ENCODE measurements at regions not wholly inside any gene's neighbourhood (a gene's known extent, or its start where the extent isn't known, plus 50 kb on each side); places are given as distances from the start of the nearest gene placed in this dataset.

DNA sequence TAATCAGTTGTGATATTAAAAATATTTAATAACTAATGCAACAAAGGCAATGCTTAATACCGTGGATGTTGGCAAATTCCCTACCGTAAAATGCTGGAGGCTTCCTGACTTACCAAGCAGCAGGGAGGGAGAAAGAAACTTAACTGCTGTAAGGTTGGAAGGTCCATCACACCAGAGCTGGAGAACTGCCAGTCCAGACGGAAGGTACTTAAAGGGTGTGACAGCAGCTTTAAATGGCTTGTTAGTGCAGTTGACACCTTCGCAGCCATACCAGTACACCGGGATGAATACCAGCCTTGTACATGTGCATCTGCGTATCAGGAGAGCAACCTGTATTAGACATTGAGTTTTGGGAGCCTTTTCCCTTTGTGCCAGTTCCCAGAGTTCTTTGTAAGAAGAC, 269.5 kb upstream of the NCAM2 start:
- H3K4me3 Mint-ChIP-seq = no peak overlapping the region
- DNase-seq (no peak), ATAC-seq (no peak)
- intact Hi-C loops (cut with DNase I, micrococcal nuclease) = no loop called here
- POLR2A ChIA-PET = no interaction called here
- no peaks in the 10 kb centered on the region for H3K27me3 Mint-ChIP-seq
- H3K36me3 Mint-ChIP-seq (ENCODE audit: low read depth) = no peaks in the 10 kb centered on the region
- CTCF ChIA-PET = no interaction called here
- no peak overlapping the region for H3K27ac Mint-ChIP-seq
- H3K9me3 Mint-ChIP-seq (ENCODE audit: low read depth) = peaks cover 1% of the 10 kb centered on the region
- no peaks in the 10 kb centered on the region for H3K4me1 Mint-ChIP-seq

DNA sequence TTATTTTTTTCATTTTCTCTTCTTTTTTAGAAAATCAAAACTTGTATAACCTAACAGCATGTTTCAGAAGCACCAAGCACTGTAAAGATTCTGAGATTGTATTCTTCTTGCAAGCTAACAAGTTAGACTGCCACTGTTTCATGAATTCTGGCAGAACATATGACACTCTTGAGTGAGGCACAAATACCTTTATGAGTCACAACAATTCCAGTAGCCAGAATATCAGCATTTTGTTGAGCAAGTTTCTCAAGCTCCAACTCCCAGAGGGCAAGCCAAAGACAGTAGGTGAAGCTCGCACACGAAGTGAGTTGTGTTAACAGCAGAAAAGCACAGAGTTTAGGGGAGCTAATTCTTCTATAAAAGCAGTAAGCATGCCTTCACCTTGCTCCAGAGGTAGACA, 268.8 kb upstream of the NCAM2 start:
- no peak overlapping the region for H3K27ac Mint-ChIP-seq
- peaks cover 1% of the 10 kb centered on the region for H3K9me3 Mint-ChIP-seq (ENCODE audit: low read depth)
- no peaks in the 10 kb centered on the region for H3K27me3 Mint-ChIP-seq
- no peak overlapping the region for H3K4me3 Mint-ChIP-seq
- POLR2A ChIA-PET = no interaction called here
- ATAC-seq (no peak), DNase-seq (no peak)
- intact Hi-C loops (cut with DNase I, micrococcal nuclease) = no loop called here
- no peaks in the 10 kb centered on the region for H3K36me3 Mint-ChIP-seq (ENCODE audit: low read depth)
- H3K4me1 Mint-ChIP-seq = no peaks in the 10 kb centered on the region
- CTCF ChIA-PET = no interaction called here

DNA sequence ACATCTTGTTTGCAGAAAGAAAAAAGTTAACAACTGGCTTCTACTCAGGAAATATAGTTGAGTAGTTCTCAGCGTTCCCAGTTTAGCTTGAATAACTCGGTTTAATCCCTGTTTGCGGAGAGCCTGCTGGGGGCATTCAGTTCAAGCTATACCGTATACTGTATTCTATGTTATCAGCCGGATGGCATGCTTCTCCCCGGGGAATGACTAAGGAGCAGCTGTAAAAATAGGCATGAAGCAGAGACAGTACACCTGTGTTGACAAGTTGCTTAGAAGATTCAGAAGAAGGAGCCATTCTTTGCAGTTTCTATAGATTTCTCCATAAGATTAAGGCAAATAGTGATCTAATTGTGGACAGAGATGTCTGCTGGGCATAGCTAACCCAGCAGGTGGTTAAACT, 267.8 kb upstream of the NCAM2 start:
- H3K27ac Mint-ChIP-seq = no peak overlapping the region
- CTCF ChIA-PET = no interaction called here
- DNase-seq (no peak), ATAC-seq (no peak)
- no peak overlapping the region for H3K4me3 Mint-ChIP-seq
- peaks cover 1% of the 10 kb centered on the region for H3K9me3 Mint-ChIP-seq (ENCODE audit: low read depth)
- no peaks in the 10 kb centered on the region for H3K4me1 Mint-ChIP-seq
- POLR2A ChIA-PET = no interaction called here
- H3K36me3 Mint-ChIP-seq (ENCODE audit: low read depth) = no peaks in the 10 kb centered on the region
- H3K27me3 Mint-ChIP-seq = no peaks in the 10 kb centered on the region
- intact Hi-C loops (cut with DNase I, micrococcal nuclease) = no loop called here

DNA sequence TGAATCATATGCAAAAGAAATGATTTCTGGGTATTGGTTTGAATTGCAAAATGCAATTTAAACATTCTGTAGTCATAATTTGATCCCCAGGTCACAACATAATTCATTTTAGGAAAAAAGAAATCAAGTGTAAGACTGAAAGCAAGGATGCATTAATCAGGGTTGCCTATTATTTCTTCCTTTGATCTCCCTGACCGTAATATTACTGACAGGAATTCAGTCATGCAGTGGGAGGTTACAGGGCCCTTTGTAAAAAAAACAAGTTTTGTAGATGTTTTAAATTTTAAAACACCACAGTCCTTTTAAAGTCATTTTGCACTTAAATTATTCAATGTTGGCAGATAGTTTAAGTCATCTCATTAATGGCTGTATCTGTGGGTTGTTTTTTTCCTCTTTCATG, 263.0 kb upstream of the NCAM2 start:
- intact Hi-C loops (cut with DNase I, micrococcal nuclease) = no loop called here
- Mint-ChIP-seq H3K4me3 (no peak overlapping the region), H3K36me3 (ENCODE audit: low read depth) (no peaks in the 10 kb centered on the region), H3K27me3 (no peaks in the 10 kb centered on the region), H3K9me3 (ENCODE audit: low read depth) (peaks cover 11% of the 10 kb centered on the region), H3K4me1 (no peaks in the 10 kb centered on the region), H3K27ac (no peak overlapping the region)
- no peak for ATAC-seq
- DNase-seq = no peak
- ChIA-PET POLR2A (no interaction called here), CTCF (no interaction called here)

DNA sequence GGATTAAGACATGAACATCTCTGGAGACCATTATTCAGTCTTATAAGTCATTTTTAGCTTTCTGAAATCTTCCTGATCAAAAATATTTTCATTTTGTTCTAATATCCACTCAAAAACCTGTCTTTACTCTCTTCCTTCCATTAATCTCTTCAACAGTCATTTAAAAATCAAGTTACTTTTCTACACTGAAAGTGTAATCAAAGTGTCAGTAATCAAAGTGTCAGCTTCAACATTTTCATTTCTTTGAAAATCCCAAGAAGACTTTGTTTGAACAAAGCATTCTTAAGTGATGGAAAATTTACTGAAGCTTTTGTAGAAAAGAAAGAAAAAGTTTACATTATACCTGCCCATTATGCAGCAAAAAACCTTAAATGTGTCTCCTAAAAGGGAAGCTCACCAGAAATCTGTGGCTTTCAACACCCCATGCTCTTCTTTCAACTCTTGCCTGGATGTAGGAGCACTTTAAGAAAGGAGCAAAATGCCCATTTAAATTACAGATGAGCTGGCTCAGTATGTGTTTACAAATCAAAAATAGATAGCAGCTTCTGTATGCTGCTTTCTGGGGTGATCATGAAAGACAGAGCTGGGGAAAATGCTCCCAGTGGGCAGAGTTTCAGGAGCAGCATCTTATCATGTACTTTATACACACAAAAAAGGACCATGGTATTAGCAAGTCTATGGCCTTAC, 260.8 kb upstream of the NCAM2 start:
- Mint-ChIP-seq H3K4me1 (no peaks in the 10 kb centered on the region), H3K4me3 (no peak overlapping the region), H3K27me3 (no peaks in the 10 kb centered on the region), H3K36me3 (ENCODE audit: low read depth) (no peaks in the 10 kb centered on the region), H3K27ac (no peak overlapping the region), H3K9me3 (ENCODE audit: low read depth) (peaks cover 13% of the 10 kb centered on the region)
- no peak for ATAC-seq
- intact Hi-C loops (cut with DNase I, micrococcal nuclease) = no loop called here
- ChIA-PET POLR2A (no interaction called here), CTCF (no interaction called here)
- no peak for DNase-seq

DNA sequence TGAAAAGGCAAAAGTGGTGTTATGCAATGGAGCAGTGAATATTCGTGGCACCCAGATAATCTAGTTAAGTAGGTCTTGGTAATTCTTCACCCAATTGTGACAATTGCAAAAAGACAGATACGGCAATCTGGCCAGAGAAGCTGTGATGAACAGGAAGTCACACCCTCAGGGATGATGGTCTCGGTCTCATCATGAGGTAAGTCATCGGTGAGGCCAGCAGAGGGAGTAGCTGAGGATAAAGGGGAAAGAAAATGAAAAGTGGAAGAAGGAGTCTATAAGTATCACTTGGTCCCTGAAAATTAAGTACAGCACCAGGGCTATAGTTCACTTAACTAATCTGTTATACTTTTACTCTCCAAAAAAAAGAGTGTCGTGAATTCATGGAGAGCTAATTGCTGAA, 258.8 kb upstream of the NCAM2 start:
- Mint-ChIP-seq H3K4me1 (no peaks in the 10 kb centered on the region), H3K27me3 (no peaks in the 10 kb centered on the region), H3K9me3 (ENCODE audit: low read depth) (peaks cover 13% of the 10 kb centered on the region), H3K36me3 (ENCODE audit: low read depth) (no peaks in the 10 kb centered on the region), H3K4me3 (no peak overlapping the region), H3K27ac (no peak overlapping the region)
- intact Hi-C loops (cut with DNase I, micrococcal nuclease) = no loop called here
- POLR2A ChIA-PET = no interaction called here
- no peak for DNase-seq
- CTCF ChIA-PET = no interaction called here
- ATAC-seq = no peak

DNA sequence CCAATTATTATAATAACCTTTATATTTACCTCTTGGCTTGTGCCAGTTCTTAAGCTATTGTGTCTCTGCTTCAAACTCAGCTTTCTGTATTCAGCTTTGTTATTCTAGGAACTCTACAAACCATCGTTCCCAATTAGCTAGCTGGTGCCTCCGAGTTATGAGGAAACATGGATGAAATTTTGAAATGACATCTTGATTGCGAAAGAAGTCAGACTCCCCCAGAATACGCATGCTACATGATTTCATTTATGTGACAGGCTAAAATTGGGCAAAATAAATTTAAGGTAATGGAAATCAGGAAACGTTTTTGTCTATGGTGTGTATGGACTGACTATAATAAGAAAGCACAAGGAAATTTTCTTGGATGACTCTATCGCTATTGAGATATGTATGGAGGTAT, 256.8 kb upstream of the NCAM2 start:
- H3K27ac Mint-ChIP-seq = no peak overlapping the region
- no peaks in the 10 kb centered on the region for H3K4me1 Mint-ChIP-seq
- ATAC-seq (no peak), DNase-seq (no peak)
- H3K27me3 Mint-ChIP-seq = no peaks in the 10 kb centered on the region
- intact Hi-C loops (cut with DNase I, micrococcal nuclease) = no loop called here
- POLR2A ChIA-PET = no interaction called here
- H3K9me3 Mint-ChIP-seq (ENCODE audit: low read depth) = peaks cover 15% of the 10 kb centered on the region
- CTCF ChIA-PET = no interaction called here
- H3K36me3 Mint-ChIP-seq (ENCODE audit: low read depth) = no peaks in the 10 kb centered on the region
- no peak overlapping the region for H3K4me3 Mint-ChIP-seq

DNA sequence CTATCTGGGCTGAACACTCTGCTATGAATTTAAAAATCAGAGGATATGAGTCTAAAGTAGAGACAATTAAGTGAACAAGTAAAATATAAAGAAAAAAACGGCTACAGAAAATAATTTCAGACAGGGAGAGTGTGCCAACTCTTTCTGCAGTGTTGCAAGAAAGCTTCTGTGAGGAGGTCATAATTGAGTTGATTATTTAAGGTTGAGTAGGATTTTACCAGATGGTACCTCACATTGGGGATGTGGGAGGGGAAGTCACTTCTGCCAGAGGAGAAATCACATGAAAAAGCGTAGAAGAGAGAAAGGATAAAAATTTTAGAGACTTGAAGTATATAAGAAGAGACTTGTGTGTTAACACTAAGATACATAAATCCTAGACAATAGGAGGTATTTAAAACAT, 238.0 kb upstream of the NCAM2 start:
- DNase-seq (no peak), ATAC-seq (no peak)
- peaks cover 19% of the 10 kb centered on the region for H3K9me3 Mint-ChIP-seq (ENCODE audit: low read depth)
- H3K36me3 Mint-ChIP-seq (ENCODE audit: low read depth) = no peaks in the 10 kb centered on the region
- H3K4me1 Mint-ChIP-seq = no peaks in the 10 kb centered on the region
- intact Hi-C loops (cut with DNase I, micrococcal nuclease) = no loop called here
- no peak overlapping the region for H3K27ac Mint-ChIP-seq
- ChIA-PET CTCF (no interaction called here), POLR2A (no interaction called here)
- H3K27me3 Mint-ChIP-seq = no peaks in the 10 kb centered on the region
- H3K4me3 Mint-ChIP-seq = no peak overlapping the region

DNA sequence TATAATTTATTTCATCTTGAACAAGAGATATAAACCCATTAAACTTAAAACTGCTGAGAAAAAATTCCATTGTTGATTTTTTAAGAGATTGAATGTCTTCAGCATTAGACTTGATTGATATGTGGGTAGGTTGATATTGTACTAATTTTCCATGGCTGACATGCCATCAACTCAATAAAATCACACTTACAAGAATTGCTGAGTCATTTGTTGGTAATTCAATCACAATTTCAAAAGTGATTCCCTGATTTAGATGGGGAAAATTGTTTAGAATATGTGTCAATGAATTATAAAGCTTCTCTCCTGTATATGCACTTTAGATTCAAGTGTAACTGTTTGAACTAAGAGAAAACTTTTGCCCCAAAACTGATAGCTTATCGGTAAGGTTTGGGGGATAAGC, 223.5 kb upstream of the NCAM2 start:
- Mint-ChIP-seq H3K36me3 (ENCODE audit: low read depth) (no peaks in the 10 kb centered on the region), H3K27me3 (no peaks in the 10 kb centered on the region)
- CTCF ChIA-PET = no interaction called here

DNA sequence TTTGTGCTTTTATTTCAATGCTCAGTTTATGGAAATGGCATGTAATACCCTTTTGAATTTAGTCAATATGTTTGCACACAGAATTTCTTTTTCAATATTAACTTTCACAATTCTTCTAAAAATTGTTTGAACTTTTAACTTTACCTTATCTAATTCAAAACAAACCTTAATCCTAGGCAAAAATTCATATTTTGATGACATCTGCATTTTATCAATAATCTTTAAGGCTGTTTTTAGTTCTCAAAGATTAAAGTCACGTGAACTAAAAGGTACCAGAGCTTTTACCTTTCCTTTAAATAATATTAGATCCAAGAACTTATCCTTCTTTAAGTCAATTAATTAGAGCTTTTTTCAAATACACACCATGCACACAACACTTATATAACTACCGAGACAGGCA, 218.9 kb upstream of the NCAM2 start:
- intact Hi-C loops (cut with DNase I, micrococcal nuclease) = no loop called here
- CTCF ChIA-PET = no interaction called here
- Mint-ChIP-seq H3K36me3 (ENCODE audit: low read depth) (no peaks in the 10 kb centered on the region), H3K27me3 (no peaks in the 10 kb centered on the region), H3K27ac (no peak overlapping the region), H3K4me3 (no peak overlapping the region), H3K4me1 (no peaks in the 10 kb centered on the region), H3K9me3 (ENCODE audit: low read depth) (peaks cover 12% of the 10 kb centered on the region)
- POLR2A ChIA-PET = no interaction called here
- ATAC-seq (no peak), DNase-seq (no peak)

More for the DNA sequence above, 223.5 kb upstream of the NCAM2 start:
- H3K9me3 Mint-ChIP-seq (ENCODE audit: low read depth) = peaks cover 9% of the 10 kb centered on the region
- intact Hi-C loops (cut with DNase I, micrococcal nuclease) = no loop called here
- no peak overlapping the region for H3K27ac Mint-ChIP-seq
- DNase-seq = no peak
- POLR2A ChIA-PET = no interaction called here
- no peak for ATAC-seq
- no peak overlapping the region for H3K4me3 Mint-ChIP-seq
- H3K4me1 Mint-ChIP-seq = no peaks in the 10 kb centered on the region

DNA sequence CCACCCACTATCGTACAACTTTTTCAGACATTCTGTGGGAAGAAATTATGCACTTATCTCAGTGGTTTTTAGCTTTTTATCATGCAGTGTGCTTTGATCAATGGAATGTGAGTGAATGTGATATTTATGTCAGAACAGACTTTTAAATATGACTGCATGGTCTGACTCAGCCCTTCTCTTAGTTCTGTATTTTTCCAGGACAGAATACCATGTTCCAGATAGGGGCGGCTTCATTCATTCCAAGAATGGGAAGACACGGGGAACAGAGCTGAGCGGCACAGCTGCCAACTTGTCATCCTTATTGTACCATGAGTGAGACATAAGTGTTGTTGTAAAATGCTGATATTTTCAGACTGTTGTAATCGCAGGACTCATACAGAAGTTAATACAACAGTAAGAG, 214.6 kb upstream of the NCAM2 start:
- no peak for DNase-seq
- POLR2A ChIA-PET = interaction anchor here (0.6 kb wide), 1 partner anchor 1283 kb away, joined by 4 read pairs; no protein-coding TSS in a partner anchor
- no peak overlapping the region for H3K27ac Mint-ChIP-seq
- no peaks in the 10 kb centered on the region for H3K36me3 Mint-ChIP-seq (ENCODE audit: low read depth)
- H3K27me3 Mint-ChIP-seq = no peaks in the 10 kb centered on the region
- CTCF ChIA-PET = no interaction called here
- intact Hi-C loops (cut with DNase I, micrococcal nuclease) = no loop called here
- H3K4me1 Mint-ChIP-seq = no peaks in the 10 kb centered on the region
- H3K9me3 Mint-ChIP-seq (ENCODE audit: low read depth) = peaks cover 14% of the 10 kb centered on the region
- ATAC-seq = no peak
- H3K4me3 Mint-ChIP-seq = no peak overlapping the region

DNA sequence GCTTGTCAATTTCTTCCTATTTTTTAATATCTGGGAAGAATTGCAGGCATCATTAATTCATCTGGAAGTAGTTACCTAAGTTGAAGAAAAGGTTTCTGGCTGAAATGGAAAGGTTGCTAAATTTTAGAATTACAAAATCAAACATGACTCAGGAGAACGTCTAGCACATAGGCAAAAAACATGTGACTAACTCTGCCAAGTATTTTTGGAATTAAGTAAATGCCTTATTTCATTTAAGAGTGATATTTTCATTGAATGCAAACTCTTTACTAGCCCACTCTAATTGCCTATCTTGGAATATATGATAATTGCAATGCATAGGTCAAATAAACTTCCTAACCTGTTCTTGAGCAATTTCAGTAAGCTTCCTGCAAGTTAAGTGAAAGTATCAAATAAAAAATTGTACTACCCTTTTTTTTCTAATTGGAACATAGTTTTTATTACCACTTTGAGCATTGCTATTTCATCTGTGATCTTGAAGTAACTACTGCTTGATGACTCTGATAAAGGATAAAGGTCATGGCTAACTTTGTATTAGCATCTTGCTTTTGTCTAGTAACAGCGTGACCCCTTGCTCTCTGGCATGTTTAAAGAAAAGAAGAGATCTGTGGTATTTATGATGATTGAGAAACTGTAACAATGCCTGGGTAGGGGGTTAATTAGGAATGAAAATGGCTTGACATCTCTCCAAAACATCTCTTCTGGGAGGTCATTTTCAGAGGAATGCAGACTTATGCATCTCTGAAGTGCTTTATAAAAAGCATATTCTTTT, 208.3 kb upstream of the NCAM2 start:
- H3K9me3 Mint-ChIP-seq (ENCODE audit: low read depth) = peaks cover 6% of the 10 kb centered on the region
- no peak overlapping the region for H3K27ac Mint-ChIP-seq
- CTCF ChIA-PET = no interaction called here
- ATAC-seq = no peak
- H3K36me3 Mint-ChIP-seq (ENCODE audit: low read depth) = no peaks in the 10 kb centered on the region
- H3K4me3 Mint-ChIP-seq = no peak overlapping the region
- no peaks in the 10 kb centered on the region for H3K27me3 Mint-ChIP-seq
- no peaks in the 10 kb centered on the region for H3K4me1 Mint-ChIP-seq
- DNase-seq = no peak
- POLR2A ChIA-PET = no interaction called here
- intact Hi-C loops (cut with DNase I, micrococcal nuclease) = loop anchor here in 1 of 2 experiments (5.0 kb wide), 1 partner anchor 47 kb away; no protein-coding TSS in a partner anchor
